Fibroblast of skin of right biceps (primary cell): ENCODE measurements at regions not wholly inside any gene's neighbourhood (a gene's known extent, or its start where the extent isn't known, plus 50 kb on each side); places are given as distances from the start of the nearest gene placed in this dataset.

Experiments
- DNase-seq: peaks from one replicate; pipeline ENCODE4 v3.0.0-alpha.2; 2013

DNA sequence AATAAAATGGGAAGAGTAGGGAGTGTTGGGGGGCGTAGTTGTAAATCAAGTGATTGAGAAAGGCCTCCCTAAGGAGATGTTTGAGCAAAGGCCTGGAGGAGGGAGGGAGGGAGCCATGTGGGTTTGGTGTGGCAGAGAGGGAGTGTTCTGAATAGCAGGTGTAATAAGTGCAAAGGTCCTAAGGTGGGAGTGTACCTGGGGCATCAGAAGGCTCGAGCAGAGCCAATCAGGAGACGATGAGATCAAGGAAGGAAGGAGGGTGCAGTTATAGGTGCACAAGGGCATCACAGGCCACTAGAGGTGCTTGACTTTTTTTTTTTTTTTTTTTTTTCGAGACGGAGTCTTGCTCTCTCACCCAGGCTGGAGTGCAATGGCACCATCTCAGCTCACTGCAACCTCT is 77.9 kb upstream of the PLXNC1 start:
- no peak for DNase-seq

DNA sequence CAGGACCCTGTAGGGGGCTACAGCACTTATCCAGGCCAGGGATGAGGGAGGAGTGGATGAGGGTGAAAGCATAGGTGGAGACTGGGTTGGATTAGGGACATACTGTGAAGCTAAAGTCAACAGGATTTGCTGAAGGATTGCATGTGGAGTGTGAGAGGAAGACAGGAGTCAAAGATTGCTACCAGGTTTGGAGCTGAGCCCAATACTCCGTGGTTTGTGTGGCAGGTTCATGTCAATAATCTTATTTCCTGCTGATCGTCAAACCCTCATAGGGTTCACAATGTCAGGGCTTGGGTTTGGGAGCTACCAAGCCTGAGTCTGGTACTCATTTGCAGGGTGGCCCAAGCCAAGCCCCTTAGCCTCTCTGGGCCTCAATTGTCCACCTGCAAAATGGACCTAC is 77.1 kb upstream of the PLXNC1 start:
- no peak for DNase-seq

DNA sequence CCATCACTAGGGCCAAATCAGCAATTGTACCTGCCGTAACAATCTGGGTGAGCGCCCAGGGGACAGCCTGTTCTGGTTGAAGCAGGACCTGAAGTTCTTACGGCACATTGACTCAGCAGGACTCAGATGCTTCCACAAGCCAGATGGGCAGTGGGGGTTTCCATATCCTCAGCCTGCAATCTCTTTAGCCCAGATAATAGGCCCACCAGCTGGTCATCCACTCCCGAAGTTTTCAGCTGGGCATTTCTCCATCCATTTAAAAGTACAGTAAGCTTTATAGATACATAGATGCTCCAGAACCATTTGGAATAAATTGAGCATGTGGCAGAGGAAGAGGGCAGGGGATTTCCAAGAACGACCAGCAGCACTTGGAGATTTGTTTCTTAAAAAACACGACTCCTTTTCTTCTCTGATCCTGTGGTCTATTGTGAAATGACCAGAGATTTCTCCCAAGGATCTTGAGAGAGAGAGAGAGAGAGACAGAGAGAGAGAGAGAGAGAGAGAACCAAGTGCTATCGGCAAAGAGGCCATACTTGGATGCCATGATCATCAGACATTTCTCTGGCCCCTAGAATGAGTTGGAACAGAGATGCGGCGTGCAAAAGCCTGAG is 74.8 kb upstream of the PLXNC1 start:
- no peak for DNase-seq

DNA sequence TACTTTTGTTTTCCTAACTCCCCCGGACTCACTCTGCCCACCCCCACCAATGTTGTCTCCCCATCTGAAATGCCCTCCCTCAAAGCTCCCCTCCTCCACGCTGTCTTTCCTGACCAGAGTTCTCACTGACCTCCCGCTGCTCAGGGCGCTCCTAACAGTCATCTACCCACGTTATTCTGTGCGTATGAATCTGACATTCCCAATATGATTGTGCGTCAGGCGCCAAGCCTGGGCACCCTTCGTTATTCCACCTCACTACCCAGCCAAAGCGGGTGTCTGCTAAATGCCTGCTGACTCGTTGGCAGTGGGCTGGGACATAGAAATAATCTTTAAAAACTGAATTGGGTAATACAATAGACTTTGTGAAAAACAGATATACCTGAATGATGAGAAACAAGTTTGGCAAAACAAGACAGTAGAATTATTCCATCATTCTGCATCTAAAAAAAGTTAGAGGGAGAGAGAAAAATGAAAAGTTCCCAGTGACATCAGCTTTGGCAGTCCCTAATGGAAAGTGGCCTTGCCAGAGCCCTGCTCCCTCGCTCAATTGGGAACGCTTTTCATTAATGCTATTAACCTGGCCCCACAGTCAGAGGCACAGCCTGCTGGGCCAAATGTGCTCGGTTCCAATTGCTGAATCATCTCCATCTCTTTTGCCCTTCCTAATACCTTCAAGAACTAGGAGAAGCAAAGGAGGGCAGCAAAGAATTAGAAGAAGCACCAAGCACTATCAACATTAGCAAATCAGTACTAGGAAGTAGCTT is 74.0 kb upstream of the PLXNC1 start:
- DNase-seq, result peak; percentile 24

DNA sequence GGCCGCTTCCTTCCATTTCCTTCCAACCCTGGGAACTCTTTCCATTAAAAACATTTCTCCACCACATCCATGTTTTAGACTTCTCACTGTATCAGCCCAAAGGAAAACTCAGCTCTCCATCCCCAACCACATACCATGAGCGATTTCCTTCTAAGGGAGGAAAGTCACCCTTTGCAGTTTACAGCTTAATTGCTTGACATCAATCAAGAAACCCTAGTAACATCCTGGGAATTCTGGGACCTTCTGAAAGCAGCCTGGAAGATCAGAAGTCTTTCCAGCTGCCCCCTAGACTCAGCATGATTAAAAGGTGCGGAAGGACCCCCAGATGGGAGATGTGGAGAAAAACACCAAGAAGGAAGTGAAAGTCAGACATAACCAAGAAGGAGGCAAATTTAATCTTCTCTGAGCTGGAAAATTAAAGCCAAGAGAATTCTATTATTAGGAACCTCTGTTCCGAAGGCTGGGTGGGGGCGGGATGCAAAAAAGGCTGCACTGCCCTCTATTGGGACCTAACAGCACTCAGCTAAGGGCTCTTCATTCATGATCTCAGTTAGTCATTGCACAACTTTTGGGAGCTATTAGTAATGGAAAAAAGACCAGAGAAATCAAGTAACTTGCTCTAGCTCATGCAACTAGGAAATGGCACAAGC is 73.3 kb upstream of the PLXNC1 start:
- peak; percentile 91 for DNase-seq

DNA sequence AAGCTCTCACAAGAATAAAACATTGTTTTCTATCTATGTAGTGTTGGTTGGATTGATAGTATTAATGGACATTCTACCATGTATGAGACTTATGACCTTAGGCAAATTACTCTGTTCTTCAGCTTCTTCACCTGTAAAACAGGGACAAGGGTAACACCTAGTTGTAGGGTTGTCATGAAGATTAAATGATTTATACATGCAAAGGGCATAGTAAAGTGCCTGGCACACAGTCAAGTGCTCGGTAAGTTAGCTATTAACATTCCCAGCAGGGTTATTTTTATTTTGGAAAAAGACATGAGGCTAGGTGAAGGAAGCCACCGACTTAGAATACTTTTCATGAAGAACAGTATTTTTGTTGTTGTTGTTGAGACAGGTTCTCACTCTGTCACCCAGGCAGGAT is 71.2 kb upstream of the PLXNC1 start:
- DNase-seq, result no peak

DNA sequence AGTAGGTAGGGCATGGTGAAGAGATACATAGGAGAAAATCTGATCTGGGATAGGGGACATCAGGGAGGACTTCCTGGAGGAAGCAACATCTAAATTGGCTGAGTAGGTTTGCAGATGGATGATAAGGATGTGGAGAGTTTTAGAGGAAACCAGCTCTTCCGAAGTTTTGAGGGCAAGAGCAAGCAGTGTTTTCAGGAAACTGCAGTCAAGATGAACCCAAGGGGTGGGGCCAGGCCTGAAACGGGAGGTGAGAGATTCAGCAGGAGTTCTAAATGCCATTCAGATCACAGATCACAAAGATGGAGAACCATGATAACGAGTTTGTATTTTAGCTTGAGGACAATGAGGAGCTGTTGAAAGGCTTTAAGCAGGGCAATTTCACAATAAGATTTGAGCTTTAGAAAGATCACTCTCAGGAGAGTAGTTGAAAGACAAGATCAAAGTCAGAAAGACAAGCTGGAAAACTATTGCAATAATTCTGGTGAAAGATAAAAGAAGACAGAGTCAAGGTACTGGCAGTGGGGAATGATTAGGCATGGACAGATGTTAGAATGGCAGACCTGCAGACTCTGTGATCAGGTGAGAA is 70.1 kb upstream of the PLXNC1 start:
- no peak for DNase-seq

DNA sequence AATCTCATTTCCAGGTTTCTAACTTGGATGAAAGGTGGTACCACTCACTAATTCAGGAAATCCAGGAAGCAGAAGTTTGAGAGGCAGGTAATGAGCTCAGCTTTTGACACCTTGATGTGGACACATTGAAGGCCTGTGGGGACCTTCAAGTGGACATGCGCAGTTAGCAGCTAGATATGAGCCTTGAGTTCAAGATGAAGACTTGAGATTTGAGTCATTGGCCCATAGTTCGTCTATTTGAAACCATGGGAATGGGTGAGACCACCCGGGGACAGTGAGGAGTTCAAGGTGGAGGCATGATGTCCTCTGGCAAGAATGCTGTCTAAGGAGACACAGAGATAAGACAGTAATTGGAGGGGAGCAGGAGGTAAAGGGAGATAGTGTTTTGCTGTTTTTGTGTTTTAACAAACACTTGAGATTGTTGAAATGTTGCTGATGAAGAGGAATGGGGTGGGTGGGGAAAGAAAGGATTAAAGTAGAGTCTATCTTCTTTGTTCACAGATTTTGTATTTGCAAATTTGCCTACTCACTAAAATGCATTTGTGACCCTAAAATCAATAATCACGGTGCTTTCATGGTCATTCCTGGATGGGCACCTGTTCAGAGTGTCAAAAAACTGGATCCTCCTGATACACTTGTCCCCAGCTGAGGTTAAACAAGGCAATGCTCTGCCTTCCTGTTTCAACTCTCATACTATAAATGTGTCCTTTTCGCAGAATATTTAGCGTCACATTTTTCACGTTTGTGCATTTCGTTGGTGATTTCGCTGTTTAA is 69.5 kb upstream of the PLXNC1 start:
- no peak for DNase-seq

DNA sequence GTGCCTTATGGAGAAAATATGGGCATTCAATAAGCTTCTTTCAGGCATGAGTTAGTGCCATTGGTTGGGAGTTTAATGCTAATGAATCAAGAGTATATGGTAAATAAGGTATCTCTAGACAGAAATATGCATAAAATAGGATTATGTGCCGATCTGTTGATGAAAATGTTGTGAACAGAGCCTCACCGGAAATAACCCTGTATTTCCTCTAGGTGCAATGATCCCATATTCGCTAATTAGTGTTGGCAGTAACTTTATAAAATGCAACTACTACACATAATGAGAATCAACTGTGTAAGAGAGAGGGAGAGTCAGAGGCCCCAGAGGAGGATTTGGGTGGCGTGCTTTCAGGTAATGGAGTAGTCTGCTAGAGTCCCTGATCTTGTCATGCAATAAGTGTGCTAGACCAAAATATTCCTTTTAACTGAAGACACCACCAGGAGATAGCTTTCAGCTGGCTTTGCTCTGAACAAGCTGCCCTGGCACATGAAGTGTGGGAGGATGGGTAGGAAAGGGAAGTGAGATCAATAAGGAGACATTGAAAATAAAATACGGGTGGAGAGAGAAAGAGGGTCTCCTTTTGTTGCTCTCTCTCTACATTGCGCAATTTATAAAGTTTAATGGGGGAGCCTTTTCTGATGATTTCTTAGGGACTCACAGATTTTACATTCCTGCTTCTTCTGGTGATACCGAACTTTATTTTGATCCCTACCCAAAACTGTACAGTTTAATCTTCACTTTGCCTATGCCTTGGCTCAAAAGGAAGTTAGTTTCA is 68.6 kb upstream of the PLXNC1 start:
- no peak for DNase-seq

DNA sequence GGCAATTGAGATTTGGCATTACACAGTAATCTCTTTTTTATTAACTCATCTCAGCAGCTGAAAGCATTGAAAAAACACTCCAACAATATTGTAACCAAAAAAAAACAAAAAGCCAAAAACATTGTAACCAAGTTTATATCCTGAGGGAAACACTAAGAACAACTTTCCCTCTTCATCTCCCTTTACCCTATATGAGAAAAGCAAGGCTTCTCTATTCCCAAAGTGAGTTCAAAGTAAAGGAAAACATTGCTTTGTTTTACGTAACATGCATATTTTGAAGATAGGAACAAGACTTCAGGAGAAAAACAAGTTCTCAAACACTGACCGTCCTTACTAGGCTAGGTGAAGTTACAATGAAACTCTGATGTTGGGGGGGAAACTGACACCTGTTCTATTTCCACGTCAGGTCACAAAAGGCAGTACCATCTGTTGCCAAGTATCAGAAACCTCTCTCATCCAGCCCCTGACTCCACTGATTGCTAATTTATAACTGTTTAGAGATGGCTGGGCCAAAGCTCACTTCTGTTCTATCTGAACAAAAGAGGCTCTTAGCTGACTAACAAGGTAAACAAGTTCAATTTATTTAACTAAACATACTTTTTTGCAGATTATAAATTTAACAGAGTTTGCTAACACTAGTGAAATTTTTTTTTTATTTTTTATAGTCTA is 67.9 kb upstream of the PLXNC1 start:
- DNase-seq, result no peak

DNA sequence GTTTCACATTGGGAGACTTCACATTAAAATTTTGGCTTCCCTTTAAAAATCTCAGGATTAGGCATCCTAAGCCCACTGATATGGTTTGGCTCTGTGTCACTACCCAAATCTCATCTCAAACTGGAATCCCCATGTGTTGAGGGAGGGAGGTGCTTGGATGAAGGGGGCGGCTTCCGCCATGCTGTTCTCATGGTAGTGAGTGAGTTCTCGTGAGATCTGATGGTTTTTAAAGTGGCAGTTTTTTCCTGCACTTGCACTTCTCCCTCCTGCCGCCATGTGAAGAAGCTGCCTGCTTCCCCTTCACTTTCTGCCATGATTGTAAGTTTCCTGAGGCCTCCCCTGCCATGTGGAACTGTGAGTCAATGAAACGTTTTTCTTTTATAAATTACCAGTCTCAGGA is 65.7 kb upstream of the PLXNC1 start:
- no peak for DNase-seq

DNA sequence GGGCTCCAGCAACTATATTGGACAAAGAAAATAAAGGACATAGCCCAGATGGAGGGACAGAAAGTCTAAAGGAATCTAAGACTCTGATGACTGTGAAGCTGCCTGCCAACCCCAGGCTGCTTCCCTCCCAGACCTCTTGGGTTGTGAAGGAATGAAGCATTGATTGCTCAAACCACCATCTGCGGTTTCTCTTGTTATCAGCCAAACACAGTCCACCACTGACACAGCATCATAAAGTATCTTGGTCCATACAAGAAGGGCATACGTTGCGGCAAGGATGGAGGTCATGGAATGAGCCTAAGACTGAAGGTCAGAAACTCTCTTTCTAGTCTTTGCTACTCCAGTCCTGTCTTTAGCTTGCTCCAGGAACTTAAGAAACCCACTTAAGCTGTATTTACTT is 58.5 kb upstream of the PLXNC1 start:
- DNase-seq, result peak; percentile 60

DNA sequence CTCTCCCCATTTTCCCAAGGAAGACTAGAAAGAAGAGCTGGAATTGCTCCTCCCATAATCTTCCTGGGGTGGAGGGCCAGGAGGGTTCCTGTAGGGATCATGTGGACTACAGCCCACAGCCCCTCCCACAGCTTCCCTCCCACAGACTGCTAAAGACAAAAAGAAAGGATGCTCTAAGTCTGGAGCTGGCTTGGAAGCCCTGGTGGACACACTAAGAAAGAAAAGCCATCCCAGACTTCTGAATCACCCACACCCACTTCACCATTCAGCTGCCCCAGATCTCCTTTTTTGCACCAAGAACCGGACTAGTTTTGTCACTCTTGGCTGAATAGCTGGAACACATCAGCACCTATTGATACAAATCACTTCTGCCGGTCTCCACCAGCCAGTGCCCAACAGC is 56.8 kb upstream of the PLXNC1 start:
- DNase-seq, result no peak

DNA sequence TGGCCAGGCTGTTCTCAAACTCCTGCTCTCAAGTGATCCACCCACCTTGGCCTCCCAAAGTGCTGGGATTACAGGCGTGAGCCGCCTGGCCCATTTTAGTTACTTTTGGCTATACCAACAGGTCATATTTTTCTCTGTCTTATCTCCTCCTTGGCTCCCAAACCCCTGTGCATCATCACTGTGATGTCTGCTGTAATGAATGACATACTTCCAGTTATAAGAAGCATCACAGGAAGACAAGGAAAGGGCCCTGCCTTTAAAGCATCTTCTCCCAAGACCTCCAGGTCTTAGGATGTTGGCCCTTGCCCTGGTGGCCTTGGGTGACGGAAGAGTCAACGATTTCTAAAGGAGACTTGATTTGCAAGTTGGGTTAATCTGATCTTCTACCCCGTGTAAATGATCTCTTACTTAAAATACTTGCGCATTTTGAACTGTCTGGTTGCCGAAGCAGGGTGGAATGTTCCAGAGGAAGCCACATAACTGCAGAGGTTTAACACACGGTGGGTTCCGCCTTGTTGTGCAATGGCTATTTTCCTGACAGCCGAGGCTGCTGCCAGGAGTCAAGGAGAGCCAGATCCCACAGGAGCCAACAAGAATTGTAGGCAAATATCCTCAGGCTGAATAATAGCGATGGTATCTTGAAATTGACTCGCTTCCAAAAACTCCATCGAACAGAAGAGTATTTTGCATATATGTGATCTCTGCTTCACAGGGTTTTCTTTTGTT is 55.7 kb upstream of the PLXNC1 start:
- peak; percentile 92 for DNase-seq

DNA sequence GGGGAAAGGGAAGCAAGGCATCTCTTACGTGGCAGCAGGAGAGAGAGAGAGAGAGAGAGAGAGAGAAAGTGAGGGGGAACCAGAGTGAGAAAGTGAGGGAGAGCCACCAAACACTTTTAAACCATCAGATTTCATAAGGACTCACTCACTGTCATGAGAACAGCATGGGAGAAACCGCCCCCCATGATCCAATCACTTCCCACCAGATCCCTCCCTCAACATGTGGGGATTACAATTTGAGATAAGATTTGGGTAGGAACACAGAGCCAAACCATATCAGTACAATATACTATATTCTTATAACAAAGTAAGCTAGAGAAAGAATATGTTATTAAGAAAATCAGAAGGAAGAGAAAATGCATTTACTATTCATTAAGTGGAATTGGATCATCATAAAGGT is 53.7 kb upstream of the PLXNC1 start:
- no peak for DNase-seq

DNA sequence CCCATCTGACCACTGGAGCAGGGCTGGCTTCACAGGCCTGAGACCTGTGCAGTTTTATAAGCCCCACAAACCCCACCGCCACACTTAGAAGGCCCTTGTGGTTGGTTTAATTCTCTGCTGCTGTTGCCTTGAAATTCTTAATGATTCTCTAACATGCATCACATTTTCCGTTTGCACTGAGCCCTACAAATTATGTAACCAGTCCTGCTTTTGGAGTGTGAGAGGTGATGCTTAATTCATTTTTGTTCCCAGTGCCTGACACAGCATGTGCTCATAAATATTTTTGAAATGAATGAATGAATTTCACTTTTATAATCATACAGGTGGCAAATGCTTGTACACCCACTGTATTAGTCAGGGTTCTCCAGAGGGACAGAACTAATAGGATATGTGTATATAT is 52.8 kb upstream of the PLXNC1 start:
- DNase-seq, result no peak

DNA sequence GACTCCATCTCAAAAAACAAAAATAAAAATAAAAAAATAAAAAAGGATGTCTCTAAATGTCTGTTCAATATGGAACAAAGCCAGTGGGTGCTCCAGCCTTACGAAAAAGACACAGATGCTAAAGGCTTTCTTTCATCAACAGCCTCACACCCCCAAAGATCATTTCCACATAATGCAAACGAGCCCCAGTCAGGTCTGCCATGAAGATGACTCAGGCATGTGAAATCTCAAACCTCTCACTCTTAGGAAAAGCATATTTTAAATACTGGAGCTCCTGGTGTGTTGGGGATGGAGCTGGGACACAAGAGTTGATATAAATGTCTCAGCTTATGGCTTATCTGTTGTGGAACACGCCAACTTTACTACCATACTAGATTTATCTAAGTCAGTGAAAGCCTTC is 49.9 kb upstream of the PLXNC1 start:
- DNase-seq, result peak; percentile 94
